Esophagus squamous epithelium (tissue), 4 donors: ENCODE measurements at regions not wholly inside any gene's neighbourhood (a gene's known extent, or its start where the extent isn't known, plus 50 kb on each side); places are given as distances from the start of the nearest gene placed in this dataset.

Experiments
- POLR2A ChIP-seq, 4 donors: fragments of 450-650 bp; IDR thresholded peaks; one replicate each; pipeline ENCODE4 v1.6.1; 2017; ENCODE audit warnings: antibody characterized with exemption in 4 of 4, mild to moderate bottlenecking in 4 of 4, moderate library complexity in 3 of 4
- TF ChIP-seq, protein P1 (sequence below), 6 experiments: fragments of 450-650 bp in 4 of 6; fragments of 200-600 bp in 2 of 6; sonication (generic) in 2 of 6; IDR thresholded peaks; one replicate each; pipeline ENCODE4 v1.5.1; 2016 to 2019; ENCODE audit warnings: antibody characterized with exemption in 6 of 6, mild to moderate bottlenecking in 4 of 6, moderate library complexity in 4 of 6

DNA sequence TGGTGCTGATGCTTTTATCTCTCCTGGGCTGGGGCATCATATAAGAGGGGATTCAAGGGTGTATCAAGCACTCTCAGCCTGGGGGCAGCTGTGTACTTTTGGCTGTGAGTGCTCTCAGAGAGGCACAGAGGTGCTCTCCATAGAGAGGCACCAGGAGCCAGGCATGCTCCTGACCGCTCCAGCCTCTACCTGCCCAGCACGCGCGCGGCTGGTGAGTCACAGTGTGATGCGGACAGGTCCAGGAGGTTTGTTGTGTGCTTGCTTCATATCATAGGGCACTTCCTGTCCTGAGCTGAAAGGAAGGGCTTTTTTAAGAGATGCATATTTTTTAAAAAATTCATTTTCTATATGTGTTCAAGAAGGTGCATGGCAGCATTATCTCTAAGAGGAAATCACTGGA lies 93.6 kb upstream of the BCAR3 start:
- TF ChIP-seq, protein P1, sequence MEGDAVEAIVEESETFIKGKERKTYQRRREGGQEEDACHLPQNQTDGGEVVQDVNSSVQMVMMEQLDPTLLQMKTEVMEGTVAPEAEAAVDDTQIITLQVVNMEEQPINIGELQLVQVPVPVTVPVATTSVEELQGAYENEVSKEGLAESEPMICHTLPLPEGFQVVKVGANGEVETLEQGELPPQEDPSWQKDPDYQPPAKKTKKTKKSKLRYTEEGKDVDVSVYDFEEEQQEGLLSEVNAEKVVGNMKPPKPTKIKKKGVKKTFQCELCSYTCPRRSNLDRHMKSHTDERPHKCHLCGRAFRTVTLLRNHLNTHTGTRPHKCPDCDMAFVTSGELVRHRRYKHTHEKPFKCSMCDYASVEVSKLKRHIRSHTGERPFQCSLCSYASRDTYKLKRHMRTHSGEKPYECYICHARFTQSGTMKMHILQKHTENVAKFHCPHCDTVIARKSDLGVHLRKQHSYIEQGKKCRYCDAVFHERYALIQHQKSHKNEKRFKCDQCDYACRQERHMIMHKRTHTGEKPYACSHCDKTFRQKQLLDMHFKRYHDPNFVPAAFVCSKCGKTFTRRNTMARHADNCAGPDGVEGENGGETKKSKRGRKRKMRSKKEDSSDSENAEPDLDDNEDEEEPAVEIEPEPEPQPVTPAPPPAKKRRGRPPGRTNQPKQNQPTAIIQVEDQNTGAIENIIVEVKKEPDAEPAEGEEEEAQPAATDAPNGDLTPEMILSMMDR (IDR thresholded peaks at IDR 0.05), result no peak
- no peak for TF ChIP-seq POLR2A (IDR thresholded peaks at IDR 0.05)
